Sciatic nerve (tissue), 2 donors: ENCODE measurements at regions not wholly inside any gene's neighbourhood (a gene's known extent, or its start where the extent isn't known, plus 50 kb on each side); places are given as distances from the start of the nearest gene placed in this dataset.
"Not testable (repeated sequence)": the region's sequence is repeated elsewhere in the genome, so short reads cannot be mapped to it uniquely, and the experiment has no call there.

ENCODE experiments used
- ATAC-seq: fragments of 200-7000 bp; cut with Tn5 transposase; one replicate; pipeline ENCODE4 v1.9.1; 2020; ENCODE audit warnings: mild to moderate bottlenecking, moderate library complexity
- DNase-seq: peaks from one replicate; pipeline ENCODE4 v3.0.0-alpha.2; 2020; ENCODE audit warnings: low spot score
- intact Hi-C: fragments of 100-400 bp; cut with DNase I; formaldehyde crosslinking; loops from one replicate; pipeline ENCODE4 v1.14.2; 2022
- donor health status: DM: no; HTN: no; CAD: no.
- donor health status: DM: no; HTN: no; CAD: no.

- DNase-seq (no peak), ATAC-seq (no peak)
- intact Hi-C loops = no loop called here
Measured at GRCh38 chr11:38672445-38672844, 2074.4 kb upstream of the RAG2 start.

DNA sequence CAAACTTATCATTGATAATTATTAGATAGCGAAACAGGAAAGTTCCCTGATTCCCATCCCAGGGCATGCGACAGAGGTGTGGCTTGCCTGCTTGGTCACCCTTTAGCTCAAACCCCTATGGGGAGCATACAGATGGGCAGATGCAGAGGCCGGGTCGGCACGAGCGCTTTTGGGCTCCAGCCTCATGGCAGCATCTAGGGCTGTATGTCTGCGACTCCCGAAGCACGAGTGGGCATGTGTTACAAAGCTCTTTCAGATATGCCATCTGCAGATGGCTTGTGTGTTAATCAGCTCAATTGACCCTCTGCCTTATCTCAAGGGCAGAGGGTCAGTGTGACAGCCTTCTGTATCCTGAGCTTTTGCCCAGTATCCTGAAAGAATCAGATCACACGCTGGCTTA, 2069.3 kb upstream of the RAG2 start:
- DNase-seq (no peak), ATAC-seq (no peak)
- intact Hi-C loops = no loop called here

GRCh38 chr11:38648604-38649003, 2050.6 kb upstream of the RAG2 start:
- DNase-seq (no peak), ATAC-seq (no peak)
- intact Hi-C loops = no loop called here

- ATAC-seq (no peak), DNase-seq (no peak)
- intact Hi-C loops = no loop called here
Measured at GRCh38 chr11:38646382-38646781, 2048.3 kb upstream of the RAG2 start.

DNA sequence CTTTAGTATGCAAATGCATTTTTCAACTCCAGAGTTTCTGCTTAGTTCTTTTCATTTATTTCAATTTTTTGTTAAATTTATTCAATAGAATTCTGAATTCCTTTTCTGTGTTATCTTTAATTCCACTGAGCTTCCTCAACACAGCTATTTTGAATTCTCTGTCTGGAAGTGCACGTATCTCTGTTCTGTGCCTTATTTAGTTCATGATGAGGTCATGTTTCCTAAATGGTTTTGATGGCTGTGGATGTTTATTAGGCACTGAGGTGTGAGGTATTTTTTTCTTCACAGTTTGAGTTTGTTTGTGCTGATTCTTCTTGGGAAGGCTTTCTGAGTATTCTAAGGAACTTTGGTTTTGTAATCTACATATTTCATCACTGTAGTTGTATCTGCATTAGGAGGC, 2042.8 kb upstream of the RAG2 start:
- intact Hi-C loops = no loop called here
- ATAC-seq (no peak), DNase-seq (no peak)

DNA sequence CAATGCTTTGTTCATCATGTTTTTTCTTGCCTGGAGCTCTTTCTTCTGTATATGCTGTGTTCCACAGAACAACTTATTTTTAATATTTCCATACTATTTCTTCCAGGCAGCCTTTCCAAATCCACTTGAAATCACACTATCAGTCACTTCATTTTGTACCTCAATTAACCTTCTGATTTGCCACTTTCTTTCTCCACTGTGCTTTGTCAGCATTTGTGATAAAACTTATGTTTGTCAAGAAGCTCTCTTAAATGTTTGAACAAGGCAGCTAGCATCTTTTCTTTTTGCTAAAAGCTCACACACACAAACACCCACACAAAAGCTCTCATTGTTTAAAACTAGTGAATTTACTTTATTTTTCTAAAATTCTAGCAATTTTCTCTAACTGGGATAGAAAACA, 2014.7 kb upstream of the RAG2 start:
- ATAC-seq = no peak
- intact Hi-C loops = no loop called here

GRCh38 chr11:38601371-38601770, 2003.3 kb upstream of the RAG2 start:
- DNase-seq, ATAC-seq, intact Hi-C loops: not testable (repeated sequence)

More for the DNA sequence above, 2014.7 kb upstream of the RAG2 start:
- no peak for DNase-seq

- intact Hi-C loops = no loop called here
- no peak for DNase-seq
- no peak for ATAC-seq
Measured at GRCh38 chr11:38598418-38598817, 2000.4 kb upstream of the RAG2 start.

DNA sequence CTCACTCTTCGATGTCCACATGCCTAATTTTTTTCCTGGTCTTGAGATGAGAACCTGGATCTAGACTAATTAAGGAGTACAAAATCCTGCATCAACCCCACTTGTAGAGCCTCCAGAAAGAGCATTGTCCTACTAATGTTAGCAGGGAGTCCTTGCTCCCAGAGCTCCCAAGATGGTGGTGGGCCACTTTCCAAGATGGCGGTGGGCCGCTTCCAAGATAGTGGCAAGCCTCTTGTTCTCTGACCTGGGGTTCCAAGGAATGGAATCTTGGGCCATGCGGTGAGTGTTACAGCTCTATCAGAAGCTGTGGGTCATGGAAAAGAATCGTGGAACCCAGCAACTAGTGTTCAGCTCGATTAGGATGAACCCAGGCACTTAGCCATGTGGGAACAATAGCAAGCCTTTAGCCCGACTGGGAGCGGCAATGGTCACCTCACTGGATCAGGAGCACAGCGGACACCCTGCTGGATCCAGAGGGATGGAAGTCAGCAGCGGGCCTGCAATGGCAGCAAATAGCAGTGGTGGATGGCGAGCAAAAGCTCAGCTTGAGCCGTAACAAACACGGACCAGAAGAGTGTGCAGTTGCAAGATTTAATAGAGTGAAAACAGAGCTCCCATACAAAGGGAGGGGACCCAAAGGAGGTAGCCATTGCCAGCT, 1997.5 kb upstream of the RAG2 start:
- intact Hi-C loops, DNase-seq, ATAC-seq: not testable (repeated sequence)

DNA sequence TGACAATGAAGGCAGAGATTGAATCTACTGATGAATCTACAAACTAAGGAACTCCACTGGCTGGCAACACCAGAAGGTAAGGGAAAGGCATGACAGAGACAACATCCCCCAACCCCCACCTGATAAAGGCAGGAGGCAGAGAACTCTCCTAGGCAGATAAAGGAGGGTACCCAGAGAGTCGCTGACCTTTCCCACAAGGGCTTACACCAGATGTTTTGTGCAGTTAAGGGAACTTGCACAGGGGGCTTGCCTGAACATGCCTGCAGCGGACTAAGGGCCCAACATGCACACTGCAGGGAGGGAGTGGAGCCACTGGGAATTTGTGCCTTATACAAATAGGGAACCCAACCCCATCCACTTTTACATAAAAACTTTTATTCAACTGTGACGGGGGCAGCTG, 1996.9 kb upstream of the RAG2 start:
- ATAC-seq = no peak
- intact Hi-C loops = no loop called here
- no peak for DNase-seq

GRCh38 chr11:38593649-38594048, 1995.6 kb upstream of the RAG2 start:
- DNase-seq = no peak
- intact Hi-C loops = no loop called here
- no peak for ATAC-seq

GRCh38 chr11:38582756-38583155, 1984.7 kb upstream of the RAG2 start:
- ATAC-seq = no peak
- intact Hi-C loops = no loop called here
- DNase-seq = no peak

GRCh38 chr11:38582151-38582550, 1984.1 kb upstream of the RAG2 start:
- no peak for DNase-seq
- intact Hi-C loops = no loop called here
- no peak for ATAC-seq

DNA sequence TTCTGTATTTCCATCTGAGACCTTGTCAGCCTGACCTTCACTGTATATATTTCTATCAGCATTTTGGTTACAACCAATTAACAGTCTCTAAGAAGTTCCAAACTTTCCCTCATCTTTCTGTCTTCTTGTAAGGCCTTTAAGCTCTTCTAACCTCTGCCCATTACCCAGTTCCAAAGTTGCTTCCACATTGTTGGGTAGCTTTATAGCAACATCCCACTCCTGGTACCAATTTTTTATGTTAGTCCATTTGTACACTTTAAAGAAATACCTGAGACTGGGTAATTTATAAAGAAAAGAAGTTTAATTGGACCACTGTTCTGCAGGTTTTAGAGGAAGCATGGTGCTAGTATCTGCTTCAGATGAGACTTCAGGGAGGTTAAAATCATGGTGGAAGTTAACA, 1979.7 kb upstream of the RAG2 start:
- no peak for ATAC-seq
- intact Hi-C loops = no loop called here
- DNase-seq = no peak

GRCh38 chr11:38562562-38562961, 1964.5 kb upstream of the RAG2 start:
- intact Hi-C loops = no loop called here

GRCh38 chr11:38553148-38553547, 1955.1 kb upstream of the RAG2 start:
- intact Hi-C loops = no loop called here
- no peak for ATAC-seq
- DNase-seq = no peak

More at GRCh38 chr11:38562562-38562961, 1964.5 kb upstream of the RAG2 start:
- ATAC-seq = no peak
- DNase-seq = no peak

DNA sequence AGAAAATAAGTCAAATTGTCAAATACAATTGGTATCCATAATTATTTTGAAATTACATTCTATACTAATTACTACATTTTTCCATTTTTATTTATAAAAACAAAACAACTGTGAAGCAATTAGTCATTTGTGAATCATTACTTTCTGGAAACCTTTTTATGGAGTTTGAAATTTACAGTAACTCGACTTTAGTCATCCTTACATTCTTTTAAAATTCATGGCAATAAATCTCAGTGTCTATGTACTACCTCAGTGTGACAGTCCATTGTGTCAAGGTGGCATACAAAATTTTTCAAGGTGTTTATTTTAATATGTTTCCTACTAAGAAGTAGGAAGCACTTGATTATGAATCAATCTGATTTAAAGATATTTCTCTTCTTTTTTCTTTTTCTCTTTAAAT, 1949.4 kb upstream of the RAG2 start:
- DNase-seq (no peak), ATAC-seq (no peak)
- intact Hi-C loops = no loop called here

DNA sequence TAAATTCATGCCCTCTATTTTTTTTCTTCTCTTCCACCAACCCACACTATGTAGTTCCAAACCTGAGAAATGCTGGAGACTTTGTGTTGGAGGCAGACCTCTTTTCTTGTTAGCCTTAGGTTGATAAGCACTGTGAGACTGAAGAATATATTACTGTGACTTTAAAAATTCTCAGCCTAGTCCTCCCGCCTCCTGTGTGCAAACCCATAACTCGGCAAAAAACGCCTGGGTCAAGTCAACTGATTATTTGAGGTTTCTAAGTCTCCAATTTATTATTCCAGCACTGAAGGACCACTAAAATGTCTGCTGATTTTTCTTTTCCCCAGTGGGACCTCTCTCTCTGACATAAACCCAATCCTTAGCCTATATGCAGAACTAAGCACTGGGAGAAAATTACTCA, 1946.0 kb upstream of the RAG2 start:
- DNase-seq (no peak), ATAC-seq (no peak)
- intact Hi-C loops = no loop called here

DNA sequence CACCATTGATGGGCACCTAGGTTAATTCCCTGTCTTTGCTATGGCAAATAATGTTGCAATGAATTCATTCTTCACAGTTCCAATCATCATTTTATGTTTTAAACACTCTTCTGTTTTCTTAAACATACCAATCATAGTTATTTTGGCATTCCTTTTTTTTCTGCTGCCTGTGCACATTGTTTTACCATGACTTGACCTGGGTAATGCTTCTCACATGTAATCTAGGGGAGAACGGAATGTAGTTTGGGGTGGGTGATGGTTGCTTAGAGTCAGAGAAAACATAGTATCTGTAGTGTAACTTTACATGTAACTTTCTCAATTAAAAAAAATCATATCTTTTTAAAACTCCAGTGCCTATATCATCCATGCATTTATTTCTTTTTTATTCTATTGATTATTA, 1945.3 kb upstream of the RAG2 start:
- intact Hi-C loops = no loop called here
- no peak for DNase-seq
- ATAC-seq = no peak

- no peak for ATAC-seq
- DNase-seq = no peak
- intact Hi-C loops = no loop called here
Measured at GRCh38 chr11:38538866-38539680, 1941.0 kb upstream of the RAG2 start.

DNA sequence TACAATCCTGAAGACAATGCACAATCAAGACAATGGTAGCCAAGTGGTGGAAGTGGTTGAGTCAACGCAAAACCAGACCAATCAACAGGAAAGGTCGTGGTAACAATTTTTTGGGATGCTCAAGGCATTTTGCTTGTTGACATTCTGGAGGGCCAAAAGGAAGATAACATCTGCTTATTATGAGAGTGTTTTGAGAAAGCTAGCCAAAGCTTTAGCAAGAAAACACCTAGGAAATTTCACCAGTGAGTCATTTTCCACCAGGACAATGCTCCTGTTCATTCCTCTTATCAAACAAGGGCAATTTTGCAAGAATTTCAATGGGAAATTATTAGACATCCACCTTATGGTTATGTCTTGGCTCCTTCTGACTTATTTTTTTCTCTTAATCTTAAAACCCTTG, 1932.2 kb upstream of the RAG2 start:
- ATAC-seq = no peak
- intact Hi-C loops = no loop called here
- DNase-seq = no peak
